GM21515 (cell line): ENCODE measurements at regions not wholly inside any gene's neighbourhood (a gene's known extent, or its start where the extent isn't known, plus 50 kb on each side); places are given as distances from the start of the nearest gene placed in this dataset.

ENCODE experiments used
- ATAC-seq: cut with Tn5 transposase; IDR thresholded peaks from one replicate; pipeline ENCODE4 v1.9.1; 2021; ENCODE audit not compliant: unreplicated experiment

- no peak for ATAC-seq
These were observed 255.5 kb upstream of the PITX2 start for GRCh38 chr4:110878413-110878812.

GRCh38 chr4:110878956-110879355 lies 256.1 kb upstream of the PITX2 start:
- no peak for ATAC-seq

- no peak for ATAC-seq
These were observed 263.4 kb upstream of the PITX2 start for GRCh38 chr4:110886270-110886669.

GRCh38 chr4:110886856-110887255 lies 264.0 kb upstream of the PITX2 start:
- no peak for ATAC-seq

- no peak for ATAC-seq
These were observed 274.9 kb upstream of the PITX2 start for GRCh38 chr4:110897784-110898183.

- ATAC-seq, result peak; percentile 81
These were observed 275.4 kb upstream of the PITX2 start for GRCh38 chr4:110898290-110898689.

- ATAC-seq, result no peak
These were observed 277.4 kb upstream of the PITX2 start for GRCh38 chr4:110900213-110900769.

- no peak for ATAC-seq
These were observed 279.6 kb upstream of the PITX2 start for GRCh38 chr4:110902500-110902899.

GRCh38 chr4:110904435-110905065 lies 281.7 kb upstream of the PITX2 start:
- ATAC-seq, result no peak

- no peak for ATAC-seq
These were observed 282.5 kb upstream of the PITX2 start for GRCh38 chr4:110905367-110905766.

- no peak for ATAC-seq
These were observed 285.0 kb upstream of the PITX2 start for GRCh38 chr4:110907801-110908313.

- no peak for ATAC-seq
These were observed 291.9 kb upstream of the PITX2 start for GRCh38 chr4:110914791-110915190.

GRCh38 chr4:110915301-110915700 lies 292.4 kb upstream of the PITX2 start:
- no peak for ATAC-seq

- ATAC-seq, result no peak
These were observed 293.6 kb upstream of the PITX2 start for GRCh38 chr4:110916505-110916904.

- ATAC-seq, result no peak
These were observed 295.0 kb upstream of the PITX2 start for GRCh38 chr4:110917835-110918234.

- ATAC-seq, result no peak
These were observed 298.1 kb upstream of the PITX2 start for GRCh38 chr4:110920990-110921389.

GRCh38 chr4:110924761-110925160 lies 301.9 kb upstream of the PITX2 start:
- ATAC-seq, result no peak

- no peak for ATAC-seq
These were observed 304.0 kb upstream of the PITX2 start for GRCh38 chr4:110926841-110927400.

- ATAC-seq, result no peak
These were observed 310.5 kb upstream of the PITX2 start for GRCh38 chr4:110933341-110933740.

- no peak for ATAC-seq
These were observed 321.6 kb upstream of the PITX2 start for GRCh38 chr4:110944501-110944900.

GRCh38 chr4:110945600-110945999 lies 322.7 kb upstream of the PITX2 start:
- ATAC-seq, result no peak

GRCh38 chr4:110949542-110949941 lies 326.7 kb upstream of the PITX2 start:
- no peak for ATAC-seq

- ATAC-seq, result no peak
These were observed 327.9 kb upstream of the PITX2 start for GRCh38 chr4:110950731-110951130.
